ENCODE measurements at regions not wholly inside any gene's neighbourhood (a gene's known extent, or its start where the extent isn't known, plus 50 kb on each side); places are given as distances from the start of the nearest gene placed in this dataset.
"Not testable (repeated sequence)": the region's sequence is repeated elsewhere in the genome, so short reads cannot be mapped to it uniquely, and the experiment has no call there.

DNA sequence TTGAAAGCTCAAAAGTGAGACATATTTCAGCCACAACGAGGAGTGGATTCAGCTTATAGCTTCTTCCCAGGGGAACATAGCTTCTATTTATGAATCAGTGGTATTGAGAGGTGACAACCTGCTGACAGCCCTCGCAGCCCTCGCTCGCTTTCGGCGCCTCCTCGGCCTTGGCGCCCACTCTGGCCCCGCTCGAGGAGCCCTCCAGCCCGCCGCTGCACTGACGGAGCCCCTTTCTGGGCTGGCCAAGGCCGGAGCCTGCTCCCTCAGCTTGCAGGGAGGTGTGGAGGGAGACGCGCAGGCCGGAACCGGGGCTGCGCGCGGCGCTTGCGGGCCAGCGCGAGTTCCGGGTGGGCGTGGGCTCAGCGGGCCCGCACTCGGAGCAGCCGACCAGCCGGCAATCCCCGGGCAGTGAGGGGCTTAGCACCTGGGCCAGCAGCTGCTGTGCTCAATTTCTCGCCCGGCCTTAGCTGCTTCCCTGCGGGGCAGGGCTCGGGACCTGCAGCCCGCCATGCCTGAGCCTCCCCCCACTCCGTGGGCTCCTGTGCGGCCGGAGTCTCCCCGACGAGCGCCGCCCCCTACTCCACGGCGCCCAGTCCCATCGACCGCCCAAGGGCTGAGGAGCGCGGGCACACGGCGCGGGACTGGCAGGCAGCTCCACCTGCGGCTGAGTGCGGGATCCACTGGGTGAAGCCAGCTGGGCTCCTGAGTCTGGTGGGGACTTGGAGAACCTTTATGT lies 207.9 kb upstream of the RFX3 start:
- DNase-seq, ATAC-seq: not testable (repeated sequence)
- intact Hi-C loops (cut with DNase I) = loop anchor here in 1 of 2 donors (2.0 to 10.0 kb wide), 4 partner anchors 381 to 641 kb away; no protein-coding TSS in a partner anchor

DNA sequence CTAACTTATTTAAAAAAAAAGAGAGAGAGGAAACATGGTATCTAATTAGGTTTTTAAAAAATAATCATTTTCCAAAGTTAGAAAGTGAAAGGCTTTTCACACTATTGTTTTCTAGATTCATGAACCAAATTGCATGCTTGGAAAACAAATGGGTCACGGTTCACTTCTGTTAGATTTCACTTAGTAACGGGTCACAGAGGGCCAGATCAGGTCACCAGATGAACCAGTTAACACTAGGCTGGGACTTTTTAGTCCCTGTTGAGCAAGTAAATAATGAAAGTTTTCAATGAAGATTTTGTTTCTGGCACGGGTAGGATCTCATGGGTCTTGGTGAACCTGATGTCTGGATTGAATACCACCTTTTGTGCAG lies 207.2 kb upstream of the RFX3 start:
- intact Hi-C loops (cut with DNase I) = loop anchor here in 1 of 2 donors (2.0 to 10.0 kb wide), 4 partner anchors 382 to 642 kb away; no protein-coding TSS in a partner anchor
- DNase-seq (no peak), ATAC-seq (no peak)

DNA sequence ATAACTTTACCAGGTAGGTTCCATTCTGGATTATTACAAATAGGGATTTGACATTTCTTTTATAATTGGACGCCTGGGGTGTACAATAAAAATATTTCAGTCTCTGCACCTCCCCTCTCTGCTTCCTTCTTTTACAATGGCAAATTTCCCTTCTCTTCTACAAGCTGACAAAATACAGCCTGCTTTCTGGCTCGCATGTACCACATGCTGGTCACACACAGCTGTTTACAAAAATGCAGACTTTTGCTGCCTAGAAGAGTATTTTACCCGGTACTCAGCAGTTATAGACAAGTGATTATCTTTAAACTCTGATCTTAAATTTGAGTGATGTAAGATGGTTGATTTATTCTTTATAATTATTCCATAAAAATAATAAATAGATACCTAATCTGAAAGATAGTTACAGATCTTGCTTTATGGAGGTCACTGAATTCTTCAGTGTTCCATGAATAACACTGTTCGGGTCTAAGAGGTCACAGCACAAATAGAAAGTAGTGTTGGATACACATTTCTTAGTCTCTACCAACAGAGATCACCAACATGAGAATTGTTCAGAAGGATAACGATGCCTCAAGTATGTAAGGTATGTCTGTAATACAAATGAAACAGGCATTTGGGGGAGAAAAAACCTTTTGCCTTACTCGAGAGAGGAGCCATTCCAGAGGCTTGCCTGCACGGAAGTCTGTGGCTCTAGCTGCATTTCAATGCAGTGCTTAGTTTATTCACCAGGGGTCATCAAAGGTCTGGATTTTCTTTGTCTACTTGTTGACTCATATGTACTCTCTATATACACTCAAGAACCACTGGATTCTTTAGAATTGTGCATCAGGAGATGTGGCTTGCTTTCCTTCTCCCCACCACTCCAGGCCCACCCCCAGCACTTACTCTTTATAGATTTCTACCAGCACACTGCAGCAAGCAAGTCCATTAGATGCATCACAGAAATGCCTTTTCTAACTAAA lies 206.6 kb upstream of the RFX3 start:
- ATAC-seq = peak; percentile 95 to 98
- peak; percentile 35 for DNase-seq
- intact Hi-C loops (cut with DNase I) = loop anchor here in 1 of 2 donors (2.0 to 10.0 kb wide), 4 partner anchors 382 to 642 kb away; no protein-coding TSS in a partner anchor

DNA sequence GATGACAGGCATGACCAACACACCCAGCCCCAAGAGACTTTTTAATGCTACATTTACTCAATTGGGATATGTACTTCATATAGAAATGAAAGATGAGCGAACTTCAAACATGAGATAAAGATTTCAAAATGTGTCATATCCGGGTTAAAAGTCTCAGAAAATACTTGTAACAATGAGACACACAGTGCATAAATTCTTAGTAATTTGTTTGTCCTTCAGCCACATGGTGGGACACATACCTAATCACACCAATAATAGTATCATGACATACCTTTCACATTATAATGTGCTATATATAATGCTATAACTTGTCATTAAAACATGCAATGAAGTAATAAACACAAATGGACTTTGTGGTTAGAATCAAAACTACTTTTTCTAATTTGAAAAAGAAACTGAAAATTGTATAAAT lies 204.7 kb upstream of the RFX3 start:
- intact Hi-C loops (cut with DNase I) = loop anchor here in 1 of 2 donors (10.0 kb wide), 3 partner anchors 384 to 644 kb away; no protein-coding TSS in a partner anchor
- no peak for ATAC-seq
- DNase-seq = no peak

DNA sequence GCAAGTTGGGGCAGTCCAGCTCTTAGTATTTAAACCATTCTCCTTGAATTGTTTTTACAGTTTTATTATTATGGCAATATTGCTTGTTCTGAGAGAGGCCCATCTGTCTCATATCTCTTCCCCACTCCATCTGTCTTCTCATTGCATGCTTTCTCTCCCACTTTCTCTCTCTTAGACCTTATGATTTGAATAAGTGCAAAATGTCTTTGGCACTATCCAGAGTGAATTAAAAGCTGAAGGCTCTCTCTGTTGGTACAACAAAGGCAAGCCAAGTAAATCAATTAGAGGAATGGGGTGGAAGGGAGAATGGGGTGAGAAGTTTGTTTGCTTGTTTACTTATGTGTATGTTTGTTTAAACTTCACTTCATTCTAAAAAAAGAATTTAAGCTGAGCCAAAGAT lies 195.3 kb upstream of the RFX3 start:
- DNase-seq = no peak
- ATAC-seq = no peak
- intact Hi-C loops (cut with DNase I) = no loop called here

DNA sequence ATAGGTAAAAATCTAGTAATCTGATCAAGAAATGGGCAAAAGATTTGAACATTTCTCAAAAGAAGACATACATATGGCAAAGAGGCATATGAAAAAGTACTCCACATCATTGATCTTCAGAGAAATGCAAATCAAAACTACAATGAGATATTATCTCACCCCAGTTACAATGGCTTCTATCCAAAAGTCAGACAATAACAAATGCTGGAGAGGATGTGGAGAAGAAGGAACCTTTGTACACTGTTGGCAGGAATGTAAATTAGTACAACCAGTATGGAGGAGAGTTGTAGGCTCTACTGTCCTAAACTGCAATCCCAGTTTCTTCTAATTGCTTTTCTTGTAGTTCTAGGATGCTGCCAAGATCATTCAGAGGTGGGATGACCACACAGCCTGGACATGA lies 193.5 kb upstream of the RFX3 start:
- no peak for ATAC-seq
- intact Hi-C loops (cut with DNase I) = no loop called here
- no peak for DNase-seq

DNA sequence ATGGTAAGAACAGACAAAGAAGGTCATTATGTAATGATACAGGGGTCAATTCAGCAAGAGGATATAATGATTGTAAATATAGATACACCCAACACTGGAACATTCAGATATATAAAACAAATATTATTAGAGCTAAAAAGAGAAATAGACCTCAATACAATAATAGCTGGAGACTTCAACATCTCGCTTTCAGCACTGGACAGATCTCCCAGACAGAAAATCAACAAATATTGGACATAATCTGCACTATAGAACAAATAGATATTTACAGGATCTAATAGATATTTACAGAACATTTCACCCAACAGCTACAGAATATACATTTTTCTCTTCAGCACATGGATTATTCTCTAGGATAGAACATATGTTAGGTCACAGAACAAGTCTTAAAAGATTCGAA lies 190.6 kb upstream of the RFX3 start:
- intact Hi-C loops (cut with DNase I) = no loop called here
- no peak for DNase-seq
- ATAC-seq = no peak

DNA sequence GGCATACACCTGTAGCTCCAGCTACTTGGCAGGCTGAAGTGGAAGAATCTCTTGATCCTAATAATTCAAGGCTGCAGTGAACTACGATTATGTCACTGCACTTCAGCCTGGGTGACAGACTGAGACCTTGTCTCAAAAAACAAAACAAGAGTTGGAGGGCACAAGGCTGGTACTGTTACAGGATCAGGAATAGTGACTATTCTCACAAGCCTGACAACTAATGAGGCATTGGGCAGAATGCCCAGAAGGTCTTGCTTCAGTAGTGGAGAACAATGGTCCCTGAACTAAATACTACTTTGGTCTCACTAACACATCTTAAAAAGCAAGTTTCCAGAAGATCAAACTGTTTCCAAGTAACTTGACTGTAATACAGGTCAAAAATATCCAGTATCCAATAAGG lies 182.9 kb upstream of the RFX3 start:
- DNase-seq = no peak
- intact Hi-C loops (cut with DNase I) = no loop called here
- ATAC-seq = no peak

DNA sequence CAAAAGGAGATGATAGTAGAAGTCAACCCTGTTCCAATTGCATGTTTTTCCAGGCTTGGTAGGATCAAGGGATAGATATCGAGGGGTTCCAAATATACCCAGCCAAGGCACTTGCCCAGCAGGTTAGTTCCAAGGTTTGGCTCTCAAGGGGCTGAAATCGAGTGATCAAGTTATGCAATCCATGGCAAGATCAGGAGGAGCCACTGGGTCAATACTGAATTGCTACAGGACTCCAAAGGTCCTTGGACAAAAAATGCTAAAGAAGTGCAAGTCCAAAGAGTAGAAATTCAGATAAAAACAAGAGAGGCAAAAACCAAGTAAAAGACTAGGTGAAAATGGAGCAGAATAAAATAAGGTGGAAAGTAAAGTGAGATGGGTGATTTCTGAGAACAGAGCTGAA lies 179.1 kb upstream of the RFX3 start:
- intact Hi-C loops (cut with DNase I) = no loop called here
- DNase-seq (no peak), ATAC-seq (no peak)

DNA sequence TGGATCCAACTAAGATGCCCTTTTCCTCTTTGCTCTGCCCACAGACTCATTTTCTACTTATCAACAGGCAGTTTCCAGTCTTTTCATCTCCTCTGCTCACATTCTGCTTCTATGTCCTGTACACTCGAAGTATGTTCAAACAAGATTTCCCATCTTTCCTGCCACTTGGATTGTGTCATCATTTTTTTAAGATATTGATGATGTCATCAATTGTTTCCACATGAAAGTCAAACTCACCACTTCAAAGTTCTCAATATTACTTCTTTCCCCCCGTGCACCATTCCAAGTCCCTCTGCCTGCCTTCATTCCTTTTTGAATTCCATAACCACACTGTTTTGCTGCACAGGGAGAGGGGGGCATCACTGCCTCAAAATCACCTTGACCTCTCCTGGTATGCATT lies 175.0 kb upstream of the RFX3 start:
- no peak for DNase-seq
- ATAC-seq = no peak
- intact Hi-C loops (cut with DNase I) = no loop called here

DNA sequence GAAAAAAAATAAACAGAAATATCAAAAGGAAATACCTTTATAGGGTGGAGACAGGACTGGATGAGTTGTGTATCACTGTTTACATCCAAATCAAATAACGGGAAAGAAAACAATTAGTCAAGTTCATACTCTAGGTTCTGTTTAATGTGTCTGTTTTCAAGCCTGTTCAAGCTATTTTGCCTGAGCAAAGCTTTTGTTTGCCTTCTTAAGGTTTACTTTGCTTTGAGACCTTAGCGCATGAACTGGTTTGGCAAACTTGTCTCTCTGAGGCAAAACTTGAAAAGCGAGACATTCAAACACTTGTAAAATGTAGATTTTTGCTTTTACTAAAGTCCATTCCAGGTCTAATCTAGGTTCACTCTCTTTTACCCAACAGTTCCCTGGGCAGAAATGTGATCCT lies 174.1 kb upstream of the RFX3 start:
- intact Hi-C loops (cut with DNase I) = no loop called here
- DNase-seq (no peak), ATAC-seq (no peak)

DNA sequence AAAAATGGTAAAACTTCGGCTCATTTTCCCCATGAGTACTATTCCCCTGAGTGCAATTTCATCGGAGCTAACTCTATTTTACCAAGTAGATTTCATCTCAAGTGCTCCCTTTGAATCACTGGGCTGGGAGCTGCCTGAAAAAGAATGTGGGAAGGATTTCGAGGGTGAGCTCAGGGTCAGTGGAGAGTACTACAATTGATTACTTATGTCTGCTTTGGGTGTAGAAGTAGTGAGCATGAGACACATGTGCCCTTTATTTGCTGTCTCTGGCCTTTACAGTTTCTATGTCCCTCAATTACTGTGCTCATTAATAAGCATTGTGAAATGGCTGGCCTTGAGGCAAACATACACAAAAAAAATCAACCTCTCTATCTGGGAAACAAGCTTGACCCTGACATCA lies 172.7 kb upstream of the RFX3 start:
- DNase-seq (no peak), ATAC-seq (no peak)
- intact Hi-C loops (cut with DNase I) = no loop called here

DNA sequence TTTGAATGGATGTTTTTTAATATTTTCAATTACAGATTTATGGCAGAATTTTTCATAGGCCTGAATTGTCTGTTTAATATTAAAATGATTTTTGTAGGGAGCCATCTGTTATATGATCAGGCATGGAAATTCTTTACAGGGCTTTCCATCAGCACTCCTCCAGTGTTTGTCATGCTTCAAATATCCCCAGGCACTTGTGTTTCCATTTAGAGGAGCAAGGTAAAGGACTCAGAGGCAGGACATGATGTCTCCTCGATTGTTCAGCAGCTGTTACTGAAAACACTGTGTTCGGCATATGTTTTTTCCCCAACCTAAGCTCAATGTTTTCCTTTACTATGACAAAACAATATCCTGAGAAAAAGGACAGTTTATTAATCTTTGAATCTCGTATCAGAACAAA lies 172.3 kb upstream of the RFX3 start:
- ATAC-seq = no peak
- no peak for DNase-seq
- intact Hi-C loops (cut with DNase I) = no loop called here

DNA sequence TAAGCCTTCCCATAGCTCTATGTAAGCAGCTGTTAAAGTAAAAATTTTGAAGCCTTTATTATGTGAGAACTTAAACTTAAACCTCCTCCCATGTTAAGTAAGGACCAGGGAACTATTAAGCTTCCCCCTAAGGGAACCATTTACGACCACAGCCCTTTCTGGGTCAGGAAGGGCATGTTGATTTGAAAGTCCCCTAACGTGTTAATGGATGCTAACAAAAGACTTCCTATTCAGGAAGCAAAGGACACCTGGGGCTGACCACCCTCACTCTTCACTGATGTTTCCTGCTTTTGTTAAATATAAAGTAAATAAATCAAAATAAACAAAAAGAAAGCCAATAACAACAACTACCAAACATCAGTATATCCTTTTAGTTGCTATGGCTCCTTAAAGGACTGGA lies 170.6 kb upstream of the RFX3 start:
- ATAC-seq (no peak), DNase-seq (no peak)
- intact Hi-C loops (cut with DNase I) = no loop called here

DNA sequence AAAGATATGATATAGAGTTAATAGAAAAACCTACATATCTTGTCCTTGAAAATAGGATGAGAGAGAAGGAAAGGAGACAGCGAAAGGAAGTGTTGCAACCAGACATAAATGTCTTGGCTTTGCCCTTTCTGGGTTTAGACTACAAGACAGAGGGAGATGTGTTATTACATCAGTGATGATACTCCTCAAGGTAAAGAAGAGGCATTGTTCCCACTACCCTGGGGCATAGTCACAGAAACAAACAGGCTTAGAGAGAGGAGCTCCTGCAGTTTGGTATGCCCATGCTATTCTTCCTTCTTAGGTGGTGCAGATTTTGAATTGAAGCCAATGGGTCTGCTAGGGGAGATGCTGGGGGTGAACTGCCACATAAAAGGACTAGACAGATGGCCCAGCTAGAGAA lies 166.8 kb upstream of the RFX3 start:
- no peak for ATAC-seq
- no peak for DNase-seq
- intact Hi-C loops (cut with DNase I) = no loop called here

DNA sequence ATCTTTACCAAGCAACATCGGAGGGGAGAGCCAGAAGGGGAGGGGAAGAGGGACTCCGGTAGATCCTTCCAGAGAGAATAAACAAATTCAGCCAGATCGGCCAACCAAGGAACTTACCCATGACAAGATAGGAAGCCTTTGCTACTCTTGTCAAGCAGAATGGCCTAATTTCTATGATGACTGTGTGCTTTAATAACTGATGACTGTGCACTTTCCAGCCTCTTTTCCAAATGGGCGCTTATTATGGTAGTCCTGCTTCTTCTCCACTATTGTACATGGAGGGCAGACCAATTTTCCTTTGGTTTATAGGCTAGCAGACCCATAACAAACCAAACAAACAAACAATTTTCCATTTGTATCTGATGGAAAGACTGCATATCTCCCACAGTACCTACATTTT lies 163.8 kb upstream of the RFX3 start:
- no peak for DNase-seq
- no peak for ATAC-seq
- intact Hi-C loops (cut with DNase I) = no loop called here

DNA sequence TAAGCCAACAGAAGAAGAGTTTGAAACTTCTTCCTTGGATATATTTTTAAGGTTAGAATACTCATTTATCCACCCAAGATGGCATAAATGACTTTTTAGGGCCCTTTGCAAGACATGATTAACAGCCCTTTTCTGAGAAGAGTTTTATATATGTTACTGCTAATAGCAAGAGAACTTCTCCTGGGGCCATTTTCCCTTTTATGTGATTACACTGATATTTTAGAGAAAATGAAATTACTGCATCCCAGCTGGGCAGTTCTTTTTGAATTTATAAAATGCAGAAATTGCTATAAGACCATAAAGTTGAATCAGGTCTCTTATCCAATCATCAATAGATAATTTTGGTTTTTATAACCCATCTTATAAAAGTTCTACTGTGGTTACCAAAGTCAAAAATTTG lies 161.3 kb upstream of the RFX3 start:
- ATAC-seq = no peak
- no peak for DNase-seq
- intact Hi-C loops (cut with DNase I) = no loop called here

DNA sequence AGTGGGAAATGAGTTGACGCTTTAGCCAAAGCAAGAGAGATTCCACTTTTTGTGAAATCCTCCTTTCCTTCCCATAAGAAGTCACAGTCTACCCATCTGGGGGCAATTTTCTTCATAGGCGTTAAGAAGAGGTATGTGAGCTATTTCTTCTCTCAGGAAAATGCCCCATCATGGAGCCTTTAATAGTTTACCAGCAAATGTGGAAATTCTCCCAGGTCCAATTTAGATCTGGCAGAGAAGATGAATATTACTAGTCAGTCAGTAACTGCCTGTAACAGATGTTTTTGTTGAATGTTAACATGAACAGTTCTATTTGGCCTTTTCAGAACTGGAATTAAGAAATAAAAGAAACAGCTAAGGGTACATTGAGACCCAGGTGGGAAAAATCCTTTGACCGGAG lies 156.4 kb upstream of the RFX3 start:
- DNase-seq = no peak
- intact Hi-C loops (cut with DNase I) = no loop called here
- ATAC-seq = no peak

DNA sequence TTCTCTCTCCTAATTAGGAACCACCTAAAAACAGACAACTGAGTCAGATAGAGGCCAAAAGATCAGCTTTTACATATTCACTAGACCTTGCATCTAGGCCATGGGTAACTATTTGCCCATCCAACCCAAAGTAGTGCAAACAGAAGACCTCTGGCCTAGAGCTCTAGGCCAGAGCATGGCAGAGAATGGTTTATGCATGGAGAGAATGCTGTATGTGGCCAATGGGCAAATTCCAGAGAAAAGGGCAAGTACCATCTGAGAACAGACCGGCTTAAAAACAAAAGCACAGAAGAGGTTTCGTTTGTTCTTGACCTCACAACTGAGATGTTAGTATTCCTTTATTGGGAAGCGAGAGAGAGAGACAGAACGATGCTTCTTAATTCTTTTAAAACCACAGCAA lies 151.7 kb upstream of the RFX3 start:
- ATAC-seq (no peak), DNase-seq (no peak)
- intact Hi-C loops (cut with DNase I) = no loop called here

DNA sequence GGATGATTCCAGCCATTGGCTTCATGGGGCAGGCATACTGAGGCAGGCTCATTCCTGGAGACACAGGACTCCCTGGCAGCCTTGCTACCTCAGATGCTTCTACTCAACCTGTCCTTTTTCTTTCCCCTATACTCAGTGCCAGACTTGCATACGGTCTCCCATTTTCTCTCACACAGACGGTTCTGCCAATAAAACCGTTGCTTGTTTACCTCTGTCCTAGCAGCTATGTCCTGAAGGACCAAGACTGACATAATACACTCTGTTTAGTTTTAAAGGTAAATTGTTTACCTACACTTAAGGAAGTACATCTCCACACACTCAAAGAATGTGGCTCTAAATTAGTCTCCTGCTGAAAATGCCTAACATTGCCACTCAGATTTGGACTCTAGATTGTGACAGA lies 151.0 kb upstream of the RFX3 start:
- DNase-seq = no peak
- intact Hi-C loops (cut with DNase I) = no loop called here
- ATAC-seq = no peak
